Esophagus muscularis mucosa (tissue), 3 donors: ENCODE measurements at regions not wholly inside any gene's neighbourhood (a gene's known extent, or its start where the extent isn't known, plus 50 kb on each side); places are given as distances from the start of the nearest gene placed in this dataset.

Experiments used
- CTCF ChIP-seq, 3 experiments: fragments of 200-600 bp in 2 of 3; fragments of 450-650 bp in 1 of 3; sonication (generic) in 2 of 3; IDR thresholded peaks; one replicate each; pipeline ENCODE4 v1.5.1; 2017 to 2019; ENCODE audit warnings: antibody characterized with exemption in 3 of 3, mild to moderate bottlenecking in 2 of 3, moderate library complexity in 1 of 3
- POLR2A ChIP-seq: fragments of 450-650 bp; IDR thresholded peaks from one replicate; pipeline ENCODE4 v1.6.1; 2017; ENCODE audit warnings: antibody characterized with exemption, moderate library complexity, mild to moderate bottlenecking, low read depth
- POLR2AphosphoS5 ChIP-seq, 2 donors: sonication (generic); formaldehyde crosslinking; IDR thresholded peaks; one replicate each; pipeline ENCODE4 v1.6.1; 2017; ENCODE audit warnings: antibody characterized with exemption in 2 of 2

- TF ChIP-seq CTCF (IDR thresholded peaks at IDR 0.05) (no peak), POLR2A (no peak), POLR2AphosphoS5 (IDR thresholded peaks at IDR 0.05) (no peak)
Measured at GRCh38 chr12:38998887-38999482, 93.6 kb upstream of the CPNE8 start.
